ENCODE measurements at regions not wholly inside any gene's neighbourhood (a gene's known extent, or its start where the extent isn't known, plus 50 kb on each side); places are given as distances from the start of the nearest gene placed in this dataset.

DNA sequence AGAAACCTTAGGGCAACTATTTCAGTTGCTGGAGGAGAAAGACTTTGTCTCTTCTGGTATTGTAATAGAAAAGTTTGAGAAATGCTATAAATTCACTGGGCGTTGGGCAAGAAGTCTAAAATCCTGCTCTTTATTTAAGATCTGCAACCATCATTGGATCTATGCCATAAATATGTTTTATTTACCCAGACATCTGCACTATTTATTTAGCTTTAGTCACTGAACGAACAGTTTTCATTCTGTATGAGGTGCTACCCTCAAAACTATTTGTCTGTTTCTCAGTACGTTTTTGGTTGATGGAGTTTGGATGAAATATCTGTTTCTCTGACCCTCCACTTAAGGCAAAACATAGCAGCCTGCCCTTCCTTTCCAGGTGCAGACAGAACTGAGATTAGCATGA is 171.5 kb downstream of the SNX19 start:
- Histone ChIP-seq H3K4me3 (no peak overlapping the region), H3K9me3 (replicated peaks) (peaks cover 26% of the 10 kb centered on the region), H3K36me3 (no peaks in the 10 kb centered on the region), H3K4me1 (no peaks in the 10 kb centered on the region), H3K27me3 (ENCODE audit: low read depth) (no peaks in the 10 kb centered on the region), H3K27ac (replicated peaks) (no peak overlapping the region)
- no peak for DNase-seq
- TF ChIP-seq, protein P1, sequence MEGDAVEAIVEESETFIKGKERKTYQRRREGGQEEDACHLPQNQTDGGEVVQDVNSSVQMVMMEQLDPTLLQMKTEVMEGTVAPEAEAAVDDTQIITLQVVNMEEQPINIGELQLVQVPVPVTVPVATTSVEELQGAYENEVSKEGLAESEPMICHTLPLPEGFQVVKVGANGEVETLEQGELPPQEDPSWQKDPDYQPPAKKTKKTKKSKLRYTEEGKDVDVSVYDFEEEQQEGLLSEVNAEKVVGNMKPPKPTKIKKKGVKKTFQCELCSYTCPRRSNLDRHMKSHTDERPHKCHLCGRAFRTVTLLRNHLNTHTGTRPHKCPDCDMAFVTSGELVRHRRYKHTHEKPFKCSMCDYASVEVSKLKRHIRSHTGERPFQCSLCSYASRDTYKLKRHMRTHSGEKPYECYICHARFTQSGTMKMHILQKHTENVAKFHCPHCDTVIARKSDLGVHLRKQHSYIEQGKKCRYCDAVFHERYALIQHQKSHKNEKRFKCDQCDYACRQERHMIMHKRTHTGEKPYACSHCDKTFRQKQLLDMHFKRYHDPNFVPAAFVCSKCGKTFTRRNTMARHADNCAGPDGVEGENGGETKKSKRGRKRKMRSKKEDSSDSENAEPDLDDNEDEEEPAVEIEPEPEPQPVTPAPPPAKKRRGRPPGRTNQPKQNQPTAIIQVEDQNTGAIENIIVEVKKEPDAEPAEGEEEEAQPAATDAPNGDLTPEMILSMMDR (IDR thresholded peaks at IDR 0.05; ENCODE audit: borderline replicate concordance) = no peak
- intact Hi-C loops (cut with micrococcal nuclease) = no loop called here

DNA sequence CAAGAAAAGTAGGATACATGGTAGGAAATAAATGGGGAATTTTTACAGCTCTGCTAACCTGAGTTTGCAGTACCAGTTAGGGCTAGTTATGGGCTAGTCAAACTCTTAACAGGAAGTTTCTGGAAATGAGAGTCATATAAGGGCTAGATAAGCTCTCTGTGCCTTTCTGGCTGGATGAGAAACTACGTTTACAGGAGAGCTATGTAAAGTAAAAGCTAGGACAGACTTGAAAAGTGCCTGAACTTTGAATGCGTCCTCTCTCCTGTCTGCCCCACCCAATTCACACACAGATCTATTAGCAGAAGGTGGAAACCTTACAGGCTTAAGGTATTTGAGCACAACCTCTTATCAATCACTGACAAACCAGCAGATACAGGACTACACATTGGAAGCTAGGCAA is 167.1 kb downstream of the SNX19 start:
- Histone ChIP-seq H3K4me3 (no peak overlapping the region), H3K36me3 (no peaks in the 10 kb centered on the region), H3K27ac (replicated peaks) (no peak overlapping the region), H3K9me3 (replicated peaks) (no peaks in the 10 kb centered on the region), H3K27me3 (ENCODE audit: low read depth) (no peaks in the 10 kb centered on the region), H3K4me1 (no peaks in the 10 kb centered on the region)
- intact Hi-C loops (cut with micrococcal nuclease) = no loop called here
- DNase-seq = no peak
- TF ChIP-seq, protein P1 (IDR thresholded peaks at IDR 0.05; ENCODE audit: borderline replicate concordance) = no peak

DNA sequence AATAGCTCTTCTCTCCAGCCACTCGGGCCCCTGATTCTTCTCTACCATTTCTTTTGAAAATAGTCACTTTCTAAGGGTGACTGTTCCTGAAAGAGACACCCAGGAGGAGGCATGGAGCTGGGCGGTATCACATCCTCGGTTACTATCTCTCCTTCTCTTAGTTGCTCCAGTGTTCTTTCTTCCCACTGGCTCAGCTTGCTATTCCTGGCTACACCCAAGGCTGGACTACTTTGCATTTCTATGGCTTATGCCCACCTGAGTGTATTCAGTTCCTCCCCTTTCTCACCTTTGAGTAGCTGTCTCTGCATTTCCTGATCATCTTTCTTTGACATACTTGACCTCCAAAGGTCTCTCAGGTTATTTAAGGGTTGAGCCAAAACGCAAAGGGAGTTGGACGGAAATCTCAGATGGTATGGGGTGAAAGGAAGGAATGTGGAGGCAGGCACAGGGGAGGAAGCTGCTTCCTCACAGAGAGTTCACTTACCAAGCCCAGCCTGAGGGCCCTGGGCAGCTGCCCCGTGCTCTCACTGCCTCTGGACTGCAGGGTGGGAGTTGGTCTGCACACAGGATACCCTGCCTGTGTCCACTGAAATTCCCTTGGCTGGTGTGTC is 155.7 kb downstream of the SNX19 start:
- intact Hi-C loops (cut with micrococcal nuclease) = no loop called here
- no peak for DNase-seq

DNA sequence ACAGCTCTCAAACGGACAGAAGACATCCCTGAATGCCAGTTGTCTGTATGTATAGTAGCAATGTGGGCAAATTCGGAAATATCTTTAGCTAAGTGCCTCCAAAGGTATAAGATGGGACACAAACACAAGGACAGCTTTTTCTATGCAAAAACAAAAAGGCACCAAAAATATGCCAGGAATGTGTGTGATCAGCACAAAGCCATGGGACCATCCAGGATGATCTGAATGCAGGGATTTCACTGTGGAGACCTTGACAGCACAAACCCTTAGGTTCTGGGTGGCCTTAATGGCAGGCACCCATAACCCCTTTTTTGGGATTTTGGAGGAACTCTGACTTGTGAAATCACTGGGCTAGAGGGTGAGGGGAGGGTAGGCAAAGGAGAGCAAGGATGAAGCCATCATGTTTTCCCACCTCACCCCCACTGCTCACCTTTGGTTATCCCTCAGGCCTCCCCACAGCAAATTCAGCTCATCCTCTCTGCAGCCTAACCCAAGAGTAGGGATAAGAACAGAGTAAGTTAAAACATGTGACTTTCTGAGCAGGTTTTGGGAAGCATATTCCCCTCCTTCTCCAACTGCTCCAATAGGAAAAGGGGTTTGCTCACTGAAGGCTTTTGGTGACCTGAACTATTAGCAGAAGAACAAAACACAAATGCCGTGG is 154.6 kb downstream of the SNX19 start:
- no peaks in the 10 kb centered on the region for H3K27me3 ChIP-seq (ENCODE audit: low read depth)
- intact Hi-C loops (cut with micrococcal nuclease) = no loop called here

More for the DNA sequence above, 155.7 kb downstream of the SNX19 start:
- no peak overlapping the region for H3K4me3 ChIP-seq
- TF ChIP-seq, protein P1 (IDR thresholded peaks at IDR 0.05; ENCODE audit: borderline replicate concordance) = no peak
- H3K9me3 ChIP-seq (replicated peaks) = no peaks in the 10 kb centered on the region
- no peak overlapping the region for H3K27ac ChIP-seq (replicated peaks)
- H3K4me1 ChIP-seq = peaks cover 7% of the 10 kb centered on the region
- no peaks in the 10 kb centered on the region for H3K27me3 ChIP-seq (ENCODE audit: low read depth)
- H3K36me3 ChIP-seq = no peaks in the 10 kb centered on the region

DNA sequence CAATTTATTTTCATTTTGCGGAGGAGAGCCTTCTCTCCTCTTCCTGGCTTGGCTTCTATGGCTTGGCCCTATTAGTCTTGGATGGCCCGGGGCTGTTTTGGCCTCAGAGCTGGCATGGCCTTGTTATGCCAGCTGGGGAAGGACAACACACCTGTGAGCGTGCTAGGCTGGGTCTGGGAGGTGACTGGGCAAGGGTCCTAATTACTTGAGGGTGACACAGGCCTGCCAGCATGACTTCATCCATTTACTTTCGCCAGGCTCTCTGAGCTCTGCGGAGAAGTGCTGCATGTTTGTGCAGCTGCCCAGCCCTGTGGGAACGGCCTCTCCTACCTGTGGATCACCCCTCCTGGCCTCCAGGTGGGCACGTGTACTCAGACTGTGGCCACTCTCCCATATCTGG is 153.6 kb downstream of the SNX19 start:
- intact Hi-C loops (cut with micrococcal nuclease) = no loop called here
- H3K27ac ChIP-seq (replicated peaks) = no peak overlapping the region
- no peak for DNase-seq
- peaks cover 7% of the 10 kb centered on the region for H3K4me1 ChIP-seq
- H3K27me3 ChIP-seq (ENCODE audit: low read depth) = no peaks in the 10 kb centered on the region
- no peak overlapping the region for H3K4me3 ChIP-seq
- H3K9me3 ChIP-seq (replicated peaks) = peaks cover 7% of the 10 kb centered on the region
- H3K36me3 ChIP-seq = no peaks in the 10 kb centered on the region
- TF ChIP-seq, protein P1 (IDR thresholded peaks at IDR 0.05; ENCODE audit: borderline replicate concordance) = no peak

More for the DNA sequence above, 154.6 kb downstream of the SNX19 start:
- Histone ChIP-seq H3K4me1 (peaks cover 7% of the 10 kb centered on the region), H3K9me3 (replicated peaks) (no peaks in the 10 kb centered on the region), H3K27ac (replicated peaks) (no peak overlapping the region), H3K36me3 (no peaks in the 10 kb centered on the region), H3K4me3 (no peak overlapping the region)
- DNase-seq = no peak
- TF ChIP-seq, protein P1 (IDR thresholded peaks at IDR 0.05; ENCODE audit: borderline replicate concordance) = no peak
